Cardiac septum (tissue), 1 donor: ENCODE measurements at regions not wholly inside any gene's neighbourhood (a gene's known extent, or its start where the extent isn't known, plus 50 kb on each side); places are given as distances from the start of the nearest gene placed in this dataset.

Experiments
- DNase-seq: peaks from one replicate; pipeline ENCODE4 v3.0.0-alpha.2; 2020; ENCODE audit warnings: low spot score
- intact Hi-C: fragments of 100-400 bp; cut with DNase I; formaldehyde crosslinking; loops from one replicate; pipeline ENCODE4 v1.14.0; 2022
- donor health status: DM: no; HTN: no; CAD: no.

GRCh38 chr9:14406463-14406862 is 92.5 kb upstream of the NFIB start:
- DNase-seq = no peak
- intact Hi-C loops = no loop called here

GRCh38 chr9:14405176-14405706 is 91.3 kb upstream of the NFIB start:
- intact Hi-C loops = no loop called here
- no peak for DNase-seq

GRCh38 chr9:14403081-14403480 is 89.1 kb upstream of the NFIB start:
- no peak for DNase-seq
- intact Hi-C loops = loop anchor here (5.0 kb wide), 2 partner anchors 976 to 1051 kb away; no protein-coding TSS in a partner anchor

- DNase-seq = no peak
- intact Hi-C loops = loop anchor here (5.0 kb wide), 2 partner anchors 975 to 1050 kb away; no protein-coding TSS in a partner anchor
Measured at GRCh38 chr9:14402583-14402982, 88.6 kb upstream of the NFIB start.

GRCh38 chr9:14401911-14402310 is 88.0 kb upstream of the NFIB start:
- intact Hi-C loops = loop anchor here (5.0 kb wide), 2 partner anchors 975 to 1050 kb away; no protein-coding TSS in a partner anchor

GRCh38 chr9:14400658-14400995 is 86.7 kb upstream of the NFIB start:
- intact Hi-C loops = loop anchor here (5.0 kb wide), 2 partner anchors 973 to 1048 kb away; no protein-coding TSS in a partner anchor
- no peak for DNase-seq

More at GRCh38 chr9:14401911-14402310, 88.0 kb upstream of the NFIB start:
- DNase-seq = no peak

GRCh38 chr9:14399756-14400657 is 86.1 kb upstream of the NFIB start:
- intact Hi-C loops = loop anchor here (5.0 kb wide), 3 partner anchors 48 to 1048 kb away; no protein-coding TSS in a partner anchor
- DNase-seq = no peak

GRCh38 chr9:14398473-14398872 is 84.5 kb upstream of the NFIB start:
- intact Hi-C loops = loop anchor here (5.0 kb wide), 1 partner anchor 46 kb away; no protein-coding TSS in a partner anchor
- DNase-seq = no peak

- no peak for DNase-seq
- intact Hi-C loops = loop anchor here (5.0 kb wide), 1 partner anchor 44 kb away; no protein-coding TSS in a partner anchor
Measured at GRCh38 chr9:14396171-14396570, 82.2 kb upstream of the NFIB start.

GRCh38 chr9:14395317-14396082 is 81.6 kb upstream of the NFIB start:
- intact Hi-C loops = loop anchor here (5.0 kb wide), 1 partner anchor 43 kb away; no protein-coding TSS in a partner anchor
- no peak for DNase-seq

- intact Hi-C loops = no loop called here
Measured at GRCh38 chr9:14393418-14393817, 79.5 kb upstream of the NFIB start.

GRCh38 chr9:14391620-14392019 is 77.7 kb upstream of the NFIB start:
- no peak for DNase-seq
- intact Hi-C loops = no loop called here

More at GRCh38 chr9:14393418-14393817, 79.5 kb upstream of the NFIB start:
- DNase-seq = no peak

GRCh38 chr9:14389657-14390056 is 75.7 kb upstream of the NFIB start:
- intact Hi-C loops = no loop called here
- DNase-seq = no peak

GRCh38 chr9:14389146-14389545 is 75.2 kb upstream of the NFIB start:
- intact Hi-C loops = no loop called here
- DNase-seq = no peak

GRCh38 chr9:14383773-14384172 is 69.8 kb upstream of the NFIB start:
- intact Hi-C loops = no loop called here

GRCh38 chr9:14383294-14383693 is 69.4 kb upstream of the NFIB start:
- DNase-seq = no peak
- intact Hi-C loops = no loop called here

More at GRCh38 chr9:14383773-14384172, 69.8 kb upstream of the NFIB start:
- DNase-seq = no peak

- intact Hi-C loops = no loop called here
- DNase-seq = no peak
Measured at GRCh38 chr9:14380061-14380836, 66.3 kb upstream of the NFIB start.

- no peak for DNase-seq
- intact Hi-C loops = no loop called here
Measured at GRCh38 chr9:14379280-14379679, 65.3 kb upstream of the NFIB start.

- DNase-seq = no peak
- intact Hi-C loops = no loop called here
Measured at GRCh38 chr9:14373706-14374105, 59.8 kb upstream of the NFIB start.
